Panc1 (cell line): ENCODE measurements at regions not wholly inside any gene's neighbourhood (a gene's known extent, or its start where the extent isn't known, plus 50 kb on each side); places are given as distances from the start of the nearest gene placed in this dataset.

Experiments used
- CTCF ChIP-seq: fragments of 450-650 bp; IDR thresholded peaks from 2 replicates; pipeline ENCODE4 v1.5.1; 2017; ENCODE audit warnings: mild to moderate bottlenecking
- SIN3A ChIP-seq: IDR thresholded peaks from 2 replicates; pipeline ENCODE4 v1.6.1; 2012; ENCODE audit warnings: low read depth, mild to moderate bottlenecking, low read length, moderate library complexity, borderline replicate concordance; ENCODE audit not compliant: insufficient read depth
- TCF7L2 ChIP-seq: IDR thresholded peaks from 2 replicates; pipeline ENCODE4 v1.6.1; 2011; ENCODE audit warnings: mild to moderate bottlenecking, low read depth, low read length, inconsistent platforms

- TF ChIP-seq SIN3A (no peak), CTCF (no peak), TCF7L2 (no peak)
Observed at GRCh38 chrX:145506214-145506613, 258.9 kb downstream of the SPANXN1 start.
